Ishikawa (cell line): ENCODE measurements at regions not wholly inside any gene's neighbourhood (a gene's known extent, or its start where the extent isn't known, plus 50 kb on each side); places are given as distances from the start of the nearest gene placed in this dataset.

Experiments used
- MAX ChIP-seq: IDR thresholded peaks from 2 replicates; pipeline ENCODE4 v1.6.1; 2012
- REST ChIP-seq: IDR thresholded peaks from 2 replicates; pipeline ENCODE4 v1.6.1; 2012; ENCODE audit warnings: low read depth, mild to moderate bottlenecking

- TF ChIP-seq MAX = no peak
- no peak for TF ChIP-seq REST
These were observed 328.8 kb upstream of the DIO3 start for GRCh38 chr14:101232340-101233020.
